ENCODE measurements at regions not wholly inside any gene's neighbourhood (a gene's known extent, or its start where the extent isn't known, plus 50 kb on each side); places are given as distances from the start of the nearest gene placed in this dataset.
A peak's percentile ranks its signal among the peaks of the same experiment; 100 is the strongest.
"Not testable (repeated sequence)": the region's sequence is repeated elsewhere in the genome, so short reads cannot be mapped to it uniquely, and the experiment has no call there.

GRCh38 chr9:43138909-43139308, 955.5 kb downstream of the SPATA31A6 start:
- peak overlapping the region in 1 of 2 experiments; percentile 21 for H3K18ac ChIP-seq (ENCODE audit: low read depth in 1 of 2, low read length in 2 of 2)
- 91% methylated on average over 5 of the region's 10 CpGs for WGBS
- H3K14ac ChIP-seq (ENCODE audit: low read length in 2 of 2); H3K79me1 ChIP-seq (replicated peaks; ENCODE audit: low read length, poor library complexity, severe bottlenecking); H3K9ac ChIP-seq (ENCODE audit: low read length); H2AFZ ChIP-seq (ENCODE audit: low read depth, low read length); H2BK12ac ChIP-seq (ENCODE audit: low read length in 2 of 2); H2BK15ac ChIP-seq (ENCODE audit: low read depth, poor library complexity, severe bottlenecking); H3K4me3 ChIP-seq (ENCODE audit: insufficient read depth in 1 of 2, low read depth in 1 of 2, low read length in 2 of 2); DNase-seq; H3K9me3 ChIP-seq (ENCODE audit: control insufficient read depth, low read length); H3K4me1 ChIP-seq (ENCODE audit: control insufficient read depth, insufficient read depth, low read depth, low read length); H3K23ac ChIP-seq (ENCODE audit: low read length in 2 of 2); H3K36me3 ChIP-seq (ENCODE audit: control insufficient read depth in 1 of 2, insufficient read depth in 2 of 2, low read depth in 1 of 2, low read length in 2 of 2); H3K27me3 ChIP-seq (ENCODE audit: control insufficient read depth in 1 of 2, insufficient read depth in 1 of 2, low read length in 2 of 2); H2BK120ac ChIP-seq (ENCODE audit: low read depth, low read length); H4K91ac ChIP-seq (ENCODE audit: low read length); H3K4me2 ChIP-seq (ENCODE audit: low read length, poor library complexity, severe bottlenecking); H3K4ac ChIP-seq (ENCODE audit: low read depth in 1 of 2, low read length in 2 of 2); H2AK5ac ChIP-seq (ENCODE audit: low read length, severe bottlenecking): not testable (repeated sequence)
- peak overlapping the region; percentile 72 for H4K8ac ChIP-seq (ENCODE audit: low read length)
- H3K27ac ChIP-seq (ENCODE audit: low read length, poor library complexity, severe bottlenecking), result peak overlapping the region; percentile 71
- peak overlapping the region; percentile 44 for H2BK5ac ChIP-seq (ENCODE audit: low read depth, low read length, poor library complexity, severe bottlenecking)

DNA sequence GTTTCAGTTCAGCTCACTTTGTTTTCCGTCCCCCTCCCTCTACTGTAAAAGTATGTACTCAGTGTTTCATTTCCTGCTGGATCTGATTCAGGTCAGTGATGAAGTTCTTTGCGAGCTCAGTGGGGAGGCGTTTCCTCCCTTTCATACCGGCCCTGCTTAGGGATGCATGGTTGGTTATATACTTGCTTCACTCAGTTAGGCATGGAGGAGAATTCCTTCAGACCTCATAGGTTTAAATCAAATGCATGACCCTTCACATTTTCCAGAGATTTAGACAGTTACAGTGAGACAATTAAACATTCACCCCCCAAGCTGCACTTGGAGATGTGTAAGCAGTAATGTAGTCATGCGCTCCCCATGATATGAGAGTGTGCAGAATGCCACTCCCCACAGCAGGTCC, 955.9 kb downstream of the SPATA31A6 start:
- not testable (repeated sequence) for H4K8ac ChIP-seq (ENCODE audit: low read length); H2BK12ac ChIP-seq (ENCODE audit: low read length in 2 of 2); H2BK15ac ChIP-seq (ENCODE audit: low read depth, poor library complexity, severe bottlenecking); H2AK5ac ChIP-seq (ENCODE audit: low read length, severe bottlenecking); H3K27me3 ChIP-seq (ENCODE audit: control insufficient read depth in 1 of 2, insufficient read depth in 1 of 2, low read length in 2 of 2); H4K91ac ChIP-seq (ENCODE audit: low read length); H3K79me1 ChIP-seq (replicated peaks; ENCODE audit: low read length, poor library complexity, severe bottlenecking); H3K9me3 ChIP-seq (ENCODE audit: control insufficient read depth, low read length); H3K4me3 ChIP-seq (ENCODE audit: insufficient read depth in 1 of 2, low read depth in 1 of 2, low read length in 2 of 2); H2BK5ac ChIP-seq (ENCODE audit: low read depth, low read length, poor library complexity, severe bottlenecking); H2BK120ac ChIP-seq (ENCODE audit: low read depth, low read length); H3K4me1 ChIP-seq (ENCODE audit: control insufficient read depth, insufficient read depth, low read depth, low read length); H3K18ac ChIP-seq (ENCODE audit: low read depth in 1 of 2, low read length in 2 of 2); H3K4me2 ChIP-seq (ENCODE audit: low read length, poor library complexity, severe bottlenecking); DNase-seq; H3K14ac ChIP-seq (ENCODE audit: low read length in 2 of 2); H3K4ac ChIP-seq (ENCODE audit: low read depth in 1 of 2, low read length in 2 of 2); H3K9ac ChIP-seq (ENCODE audit: low read length); H3K23ac ChIP-seq (ENCODE audit: low read length in 2 of 2); H3K36me3 ChIP-seq (ENCODE audit: control insufficient read depth in 1 of 2, insufficient read depth in 2 of 2, low read depth in 1 of 2, low read length in 2 of 2); H2AFZ ChIP-seq (ENCODE audit: low read depth, low read length)
- peak overlapping the region; percentile 92 for H3K27ac ChIP-seq (ENCODE audit: low read length, poor library complexity, severe bottlenecking)
- no CpG with 5 or more reads among the region's 5 CpGs for WGBS

DNA sequence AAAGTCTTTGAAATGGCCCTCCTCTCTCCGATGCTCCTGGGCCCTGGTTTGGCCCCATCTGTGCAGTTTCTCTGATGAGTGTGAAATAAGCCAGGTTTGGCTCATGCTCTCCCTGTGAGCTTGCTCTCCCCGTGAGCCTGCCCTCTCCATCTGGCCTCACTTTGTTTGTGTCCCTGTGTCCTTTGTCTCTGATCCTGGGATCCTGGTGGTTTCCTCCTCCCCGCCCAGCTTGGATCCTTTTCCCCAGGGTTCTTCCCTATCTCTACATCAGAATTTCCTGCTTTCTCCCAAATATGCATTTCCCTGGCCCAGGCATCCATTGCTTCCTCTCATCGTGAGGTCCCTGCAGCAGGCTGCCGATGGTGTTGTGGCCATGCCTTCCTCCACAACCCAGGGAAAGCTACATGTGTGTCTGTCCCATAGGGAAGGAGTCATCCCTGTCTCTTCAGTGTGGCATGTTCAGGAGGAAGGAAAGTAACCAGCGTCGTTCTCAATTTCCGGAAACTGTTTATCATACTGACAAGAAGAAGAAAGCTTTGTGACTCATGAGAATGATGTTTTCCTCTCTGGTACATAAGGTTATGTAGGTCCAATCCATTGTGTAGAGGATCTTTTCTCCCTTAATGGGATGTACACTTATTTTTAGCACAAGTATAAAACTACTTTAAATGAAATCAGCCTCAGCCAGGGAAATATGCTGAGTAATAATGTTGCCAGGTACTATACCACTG, 956.6 kb downstream of the SPATA31A6 start:
- H3K23ac ChIP-seq (ENCODE audit: low read length in 2 of 2); H2BK120ac ChIP-seq (ENCODE audit: low read depth, low read length); H2BK5ac ChIP-seq (ENCODE audit: low read depth, low read length, poor library complexity, severe bottlenecking); H3K27me3 ChIP-seq (ENCODE audit: control insufficient read depth in 1 of 2, insufficient read depth in 1 of 2, low read length in 2 of 2); H4K91ac ChIP-seq (ENCODE audit: low read length); H4K8ac ChIP-seq (ENCODE audit: low read length); H2BK15ac ChIP-seq (ENCODE audit: low read depth, poor library complexity, severe bottlenecking); H2AFZ ChIP-seq (ENCODE audit: low read depth, low read length); H3K4me1 ChIP-seq (ENCODE audit: control insufficient read depth, insufficient read depth, low read depth, low read length); H3K14ac ChIP-seq (ENCODE audit: low read length in 2 of 2); H2BK12ac ChIP-seq (ENCODE audit: low read length in 2 of 2); H3K4ac ChIP-seq (ENCODE audit: low read depth in 1 of 2, low read length in 2 of 2); H3K36me3 ChIP-seq (ENCODE audit: control insufficient read depth in 1 of 2, insufficient read depth in 2 of 2, low read depth in 1 of 2, low read length in 2 of 2); H3K9me3 ChIP-seq (ENCODE audit: control insufficient read depth, low read length); H3K4me2 ChIP-seq (ENCODE audit: low read length, poor library complexity, severe bottlenecking); H3K79me1 ChIP-seq (replicated peaks; ENCODE audit: low read length, poor library complexity, severe bottlenecking); H3K9ac ChIP-seq (ENCODE audit: low read length); H3K4me3 ChIP-seq (ENCODE audit: insufficient read depth in 1 of 2, low read depth in 1 of 2, low read length in 2 of 2): not testable (repeated sequence)
- peak; percentile 83 for DNase-seq
- Histone ChIP-seq H3K27ac (ENCODE audit: low read length, poor library complexity, severe bottlenecking) (peak overlapping the region; percentile 92), H2AK5ac (ENCODE audit: low read length, severe bottlenecking) (peak overlapping the region; percentile 78), H3K18ac (ENCODE audit: low read depth in 1 of 2, low read length in 2 of 2) (peak overlapping the region in 1 of 2 experiments; percentile 34)
- WGBS, result 24% methylated on average over 5 of the region's 8 CpGs
